MM.1S (cell line): ENCODE measurements at regions not wholly inside any gene's neighbourhood (a gene's known extent, or its start where the extent isn't known, plus 50 kb on each side); places are given as distances from the start of the nearest gene placed in this dataset.

Experiments
- DNase-seq: peaks from one replicate; pipeline ENCODE4 v3.0.0-alpha.2; 2015
- H2AFZ ChIP-seq: fragments of 300-600 bp; sonication (generic); 2 replicates; pipeline ENCODE4 v1.6.0; 2016; ENCODE audit warnings: antibody characterized with exemption, low read length
- H3F3A ChIP-seq: fragments of 300-600 bp; sonication (generic); 2 replicates; pipeline ENCODE4 v1.6.1; 2016; ENCODE audit warnings: mild to moderate bottlenecking, antibody characterized with exemption, low read length, moderate library complexity, mixed read lengths; ENCODE audit not compliant: insufficient read depth
- H3K27ac ChIP-seq: fragments of 300-600 bp; sonication (generic); 2 replicates; pipeline ENCODE4 v1.5.1; 2016; ENCODE audit warnings: mild to moderate bottlenecking, low read length
- H3K27me3 ChIP-seq: fragments of 300-600 bp; sonication (generic); replicated peaks from 2 replicates; pipeline ENCODE4 v1.6.0; 2016; ENCODE audit warnings: low read length; ENCODE audit not compliant: insufficient read depth
- H3K36me3 ChIP-seq: fragments of 300-600 bp; sonication (generic); replicated peaks from 2 replicates; pipeline ENCODE4 v1.6.1; 2016; ENCODE audit warnings: mild to moderate bottlenecking, low read length, mixed read lengths; ENCODE audit not compliant: insufficient read depth
- H3K4me1 ChIP-seq: fragments of 300-600 bp; sonication (generic); 2 replicates; pipeline ENCODE4 v1.6.1; 2016; ENCODE audit warnings: low read length, mixed read lengths
- H3K4me2 ChIP-seq: fragments of 300-600 bp; sonication (generic); 2 replicates; pipeline ENCODE4 v1.6.0; 2016; ENCODE audit warnings: low read depth, low read length
- H3K4me3 ChIP-seq: fragments of 300-600 bp; sonication (generic); 2 replicates; pipeline ENCODE4 v1.5.1; 2016; ENCODE audit warnings: low read length, mixed read lengths
- H3K79me2 ChIP-seq: fragments of 300-600 bp; sonication (generic); 2 replicates; pipeline ENCODE4 v1.6.1; 2016; ENCODE audit warnings: mixed run types, low read length, mixed read lengths
- H3K9ac ChIP-seq: fragments of 300-600 bp; sonication (generic); 2 replicates; pipeline ENCODE4 v1.6.1; 2016; ENCODE audit warnings: low read length, mixed read lengths
- H3K9me2 ChIP-seq: fragments of 300-600 bp; sonication (generic); replicated peaks from 2 replicates; pipeline ENCODE4 v1.6.1; 2016; ENCODE audit warnings: mild to moderate bottlenecking, low read length, mixed read lengths; ENCODE audit not compliant: insufficient read depth
- H3K9me3 ChIP-seq: fragments of 300-600 bp; sonication (generic); replicated peaks from 2 replicates; pipeline ENCODE4 v1.6.1; 2016; ENCODE audit warnings: mild to moderate bottlenecking, low read length, mixed read lengths; ENCODE audit not compliant: insufficient read depth
- H4K20me1 ChIP-seq: fragments of 300-600 bp; sonication (generic); 2 replicates; pipeline ENCODE4 v1.6.1; 2016; ENCODE audit warnings: mild to moderate bottlenecking, low read length, moderate library complexity, mixed read lengths; ENCODE audit not compliant: insufficient read depth
- EZH2 ChIP-seq: fragments of 300-600 bp; sonication (generic); optimal IDR thresholded peaks from 2 replicates; pipeline ENCODE3; 2017; ENCODE audit warnings: low read depth, mild to moderate bottlenecking, antibody characterized with exemption, low read length, mixed read lengths
- EZH2phosphoT487 ChIP-seq: fragments of 300-600 bp; sonication (generic); IDR thresholded peaks from 2 replicates; pipeline ENCODE4 v1.6.1; 2018; ENCODE audit warnings: antibody characterized with exemption, low read length
- TF ChIP-seq, protein P1 (sequence below): fragments of 300-600 bp; sonication (generic); IDR thresholded peaks from 2 replicates; pipeline ENCODE4 v1.5.1; 2016; ENCODE audit warnings: antibody characterized with exemption, low read length, mixed read lengths

GRCh38 chr2:48888066-48888465 lies 132.5 kb upstream of the LHCGR start:
- H3K9ac ChIP-seq: no peak overlapping the region
- H3K27me3 ChIP-seq: no peaks in the 10 kb centered on the region
- no peak overlapping the region for H3K4me3 ChIP-seq
- H3K36me3 ChIP-seq: no peaks in the 10 kb centered on the region
- H3K4me2 ChIP-seq: no peak overlapping the region
- H3K9me2 ChIP-seq: no peaks in the 10 kb centered on the region
- H2AFZ ChIP-seq: no peak overlapping the region
- no peaks in the 10 kb centered on the region for H4K20me1 ChIP-seq
- DNase-seq: no peak
- H3K79me2 ChIP-seq: no peaks in the 10 kb centered on the region
- H3K4me1 ChIP-seq: no peaks in the 10 kb centered on the region
- TF ChIP-seq, protein P1, sequence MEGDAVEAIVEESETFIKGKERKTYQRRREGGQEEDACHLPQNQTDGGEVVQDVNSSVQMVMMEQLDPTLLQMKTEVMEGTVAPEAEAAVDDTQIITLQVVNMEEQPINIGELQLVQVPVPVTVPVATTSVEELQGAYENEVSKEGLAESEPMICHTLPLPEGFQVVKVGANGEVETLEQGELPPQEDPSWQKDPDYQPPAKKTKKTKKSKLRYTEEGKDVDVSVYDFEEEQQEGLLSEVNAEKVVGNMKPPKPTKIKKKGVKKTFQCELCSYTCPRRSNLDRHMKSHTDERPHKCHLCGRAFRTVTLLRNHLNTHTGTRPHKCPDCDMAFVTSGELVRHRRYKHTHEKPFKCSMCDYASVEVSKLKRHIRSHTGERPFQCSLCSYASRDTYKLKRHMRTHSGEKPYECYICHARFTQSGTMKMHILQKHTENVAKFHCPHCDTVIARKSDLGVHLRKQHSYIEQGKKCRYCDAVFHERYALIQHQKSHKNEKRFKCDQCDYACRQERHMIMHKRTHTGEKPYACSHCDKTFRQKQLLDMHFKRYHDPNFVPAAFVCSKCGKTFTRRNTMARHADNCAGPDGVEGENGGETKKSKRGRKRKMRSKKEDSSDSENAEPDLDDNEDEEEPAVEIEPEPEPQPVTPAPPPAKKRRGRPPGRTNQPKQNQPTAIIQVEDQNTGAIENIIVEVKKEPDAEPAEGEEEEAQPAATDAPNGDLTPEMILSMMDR: no peak
- TF ChIP-seq EZH2 (no peak), EZH2phosphoT487 (no peak)
- H3K27ac ChIP-seq: no peak overlapping the region
- H3K9me3 ChIP-seq: no peaks in the 10 kb centered on the region
- no peaks in the 10 kb centered on the region for H3F3A ChIP-seq

GRCh38 chr2:48886919-48887318 lies 131.4 kb upstream of the LHCGR start:
- H3K9ac ChIP-seq: no peak overlapping the region
- H3F3A ChIP-seq: no peaks in the 10 kb centered on the region
- no peaks in the 10 kb centered on the region for H3K27me3 ChIP-seq
- H3K27ac ChIP-seq: no peak overlapping the region
- DNase-seq: no peak
- no peaks in the 10 kb centered on the region for H3K36me3 ChIP-seq
- H3K9me3 ChIP-seq: no peaks in the 10 kb centered on the region
- no peaks in the 10 kb centered on the region for H3K9me2 ChIP-seq
- no peaks in the 10 kb centered on the region for H4K20me1 ChIP-seq
- no peaks in the 10 kb centered on the region for H3K79me2 ChIP-seq
- no peak overlapping the region for H3K4me3 ChIP-seq
- TF ChIP-seq, protein P1: no peak
- no peak for TF ChIP-seq EZH2
- no peak for TF ChIP-seq EZH2phosphoT487
- H3K4me2 ChIP-seq: no peak overlapping the region
- H2AFZ ChIP-seq: no peak overlapping the region
- H3K4me1 ChIP-seq: no peaks in the 10 kb centered on the region

DNA sequence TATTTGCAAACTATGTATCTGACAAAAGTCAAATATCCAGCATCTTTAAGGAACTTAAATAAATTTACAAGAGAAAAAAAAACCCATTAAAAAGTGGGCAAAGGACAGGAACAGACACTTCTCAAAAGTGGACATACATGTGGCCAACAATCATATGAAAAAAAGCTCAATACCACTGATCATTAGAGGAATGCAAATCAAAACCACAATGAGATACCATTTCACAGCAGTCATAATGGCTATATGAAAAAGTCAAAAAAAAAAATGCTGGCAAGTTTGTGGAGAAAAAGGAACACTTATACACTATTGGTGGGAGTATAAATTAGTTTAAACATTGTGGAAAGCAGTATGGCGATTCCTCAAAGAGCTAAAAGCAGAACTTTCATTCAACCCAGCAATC lies 130.3 kb upstream of the LHCGR start:
- no peaks in the 10 kb centered on the region for H3K79me2 ChIP-seq
- H3K36me3 ChIP-seq: no peaks in the 10 kb centered on the region
- no peaks in the 10 kb centered on the region for H3K9me2 ChIP-seq
- no peaks in the 10 kb centered on the region for H3K27me3 ChIP-seq
- H3F3A ChIP-seq: no peaks in the 10 kb centered on the region
- H3K9me3 ChIP-seq: no peaks in the 10 kb centered on the region
- no peak for DNase-seq
- H4K20me1 ChIP-seq: no peaks in the 10 kb centered on the region
- no peak overlapping the region for H3K27ac ChIP-seq
- H3K9ac ChIP-seq: no peak overlapping the region
- no peak overlapping the region for H2AFZ ChIP-seq
- TF ChIP-seq, protein P1: no peak
- TF ChIP-seq EZH2 (no peak), EZH2phosphoT487 (no peak)
- H3K4me3 ChIP-seq: no peak overlapping the region
- H3K4me1 ChIP-seq: no peaks in the 10 kb centered on the region
- no peak overlapping the region for H3K4me2 ChIP-seq
